Natural killer cell treated with Interleukin-12 subunit alpha and Interleukin-12 subunit beta and Interleukin-15 and Interleukin-18, amount 100 ng/mL, for 72 hours (primary cell): ENCODE measurements at regions not wholly inside any gene's neighbourhood (a gene's known extent, or its start where the extent isn't known, plus 50 kb on each side); places are given as distances from the start of the nearest gene placed in this dataset.
A peak's percentile ranks its signal among the peaks of the same experiment; 100 is the strongest.
"Not testable (repeated sequence)": the region's sequence is repeated elsewhere in the genome, so short reads cannot be mapped to it uniquely, and the experiment has no call there.

Experiments
- ATAC-seq, 2 donors: fragments of 150-1000 bp; cut with Tn5 transposase in 1 of 2; sonication (Bioruptor Pico), chemical (Tn5 transposase) in 1 of 2; 2 replicates each; pipeline ENCODE4 v1.10.0; 2021
- DNase-seq: peaks from one replicate; pipeline ENCODE4 v3.0.0; 2022; ENCODE audit warnings: low spot score
- H3K27ac Mint-ChIP-seq, 2 donors: 1 replicate in 1 of 2; 2 replicates in 1 of 2; pipeline ENCODE4 v1.8.0; 2022; ENCODE audit warnings: mixed read lengths in 2 of 2, mild to moderate bottlenecking in 1 of 2, moderate library complexity in 1 of 2
- H3K27me3 Mint-ChIP-seq, 2 donors: 1 replicate in 1 of 2; 2 replicates in 1 of 2; pipeline ENCODE4 v1.8.0; 2022; ENCODE audit warnings: mixed read lengths in 2 of 2
- H3K36me3 Mint-ChIP-seq: one replicate; pipeline ENCODE4 v1.8.0; 2022; ENCODE audit warnings: mixed read lengths
- H3K4me1 Mint-ChIP-seq, 2 donors: 1 replicate in 1 of 2; 2 replicates in 1 of 2; pipeline ENCODE4 v1.8.0; 2022; ENCODE audit warnings: low read depth in 2 of 2, mixed read lengths in 2 of 2, mild to moderate bottlenecking in 1 of 2
- H3K4me3 Mint-ChIP-seq: one replicate; pipeline ENCODE4 v1.8.0; 2022; ENCODE audit warnings: mixed read lengths
- H3K9me3 Mint-ChIP-seq: 2 replicates; pipeline ENCODE4 v1.8.0; 2022; ENCODE audit warnings: mixed read lengths

GRCh38 chr9:90165281-90165680 lies 477.3 kb downstream of the DIRAS2 start:
- H3K27me3 Mint-ChIP-seq, result peaks cover 0 to 31% of the 10 kb centered on the region in 2 donors
- H3K4me1 Mint-ChIP-seq, result no peaks in the 10 kb centered on the region
- no peaks in the 10 kb centered on the region for H3K9me3 Mint-ChIP-seq
- H3K36me3 Mint-ChIP-seq, result no peaks in the 10 kb centered on the region
- no peak overlapping the region for H3K27ac Mint-ChIP-seq
- ATAC-seq (no peak), DNase-seq (no peak)
- H3K4me3 Mint-ChIP-seq, result no peak overlapping the region

- peaks cover under 1 to 35% of the 10 kb centered on the region in 2 donors for H3K27me3 Mint-ChIP-seq
- not testable (repeated sequence) for H3K4me3 Mint-ChIP-seq, H3K36me3 Mint-ChIP-seq, H3K9me3 Mint-ChIP-seq, ATAC-seq, H3K27ac Mint-ChIP-seq, DNase-seq, H3K4me1 Mint-ChIP-seq
Observed at GRCh38 chr9:90166374-90166773, 476.2 kb downstream of the DIRAS2 start.

- Mint-ChIP-seq H3K9me3 (peaks cover 7% of the 10 kb centered on the region), H3K27ac (no peak overlapping the region), H3K4me3 (no peak overlapping the region), H3K27me3 (peaks cover 4 to 42% of the 10 kb centered on the region in 2 donors), H3K4me1 (no peaks in the 10 kb centered on the region), H3K36me3 (peaks cover 5% of the 10 kb centered on the region)
- DNase-seq (no peak), ATAC-seq (no peak)
Observed at GRCh38 chr9:90167914-90168313, 474.7 kb downstream of the DIRAS2 start.

GRCh38 chr9:90169490-90169889 lies 473.1 kb downstream of the DIRAS2 start:
- H3K4me3 Mint-ChIP-seq, result no peak overlapping the region
- no peaks in the 10 kb centered on the region for H3K4me1 Mint-ChIP-seq
- peaks cover 7% of the 10 kb centered on the region for H3K9me3 Mint-ChIP-seq
- DNase-seq, result no peak
- no peak overlapping the region for H3K27ac Mint-ChIP-seq
- ATAC-seq, result no peak
- H3K36me3 Mint-ChIP-seq, result peaks cover 5% of the 10 kb centered on the region
- peaks cover 4 to 42% of the 10 kb centered on the region in 2 donors for H3K27me3 Mint-ChIP-seq

- DNase-seq, H3K27ac Mint-ChIP-seq, H3K4me1 Mint-ChIP-seq, H3K9me3 Mint-ChIP-seq, ATAC-seq, H3K36me3 Mint-ChIP-seq, H3K4me3 Mint-ChIP-seq: not testable (repeated sequence)
- H3K27me3 Mint-ChIP-seq, result peaks cover 11 to 29% of the 10 kb centered on the region in 2 donors
Observed at GRCh38 chr9:90173935-90174334, 468.7 kb downstream of the DIRAS2 start.

GRCh38 chr9:90174346-90174745 lies 468.3 kb downstream of the DIRAS2 start:
- ATAC-seq, H3K4me1 Mint-ChIP-seq, H3K4me3 Mint-ChIP-seq, H3K36me3 Mint-ChIP-seq, DNase-seq, H3K27ac Mint-ChIP-seq, H3K9me3 Mint-ChIP-seq: not testable (repeated sequence)
- H3K27me3 Mint-ChIP-seq, result peaks cover 11 to 29% of the 10 kb centered on the region in 2 donors

- ATAC-seq (peak in 1 of 2 donors; percentile 36), DNase-seq (no peak)
- Mint-ChIP-seq H3K27ac (no peak overlapping the region), H3K36me3 (peaks cover 5% of the 10 kb centered on the region), H3K9me3 (peaks cover 7% of the 10 kb centered on the region), H3K27me3 (peaks cover 11 to 29% of the 10 kb centered on the region in 2 donors), H3K4me3 (no peak overlapping the region), H3K4me1 (no peaks in the 10 kb centered on the region)
Observed at GRCh38 chr9:90175257-90175656, 467.4 kb downstream of the DIRAS2 start.

GRCh38 chr9:90175865-90176264 lies 466.8 kb downstream of the DIRAS2 start:
- Mint-ChIP-seq H3K36me3 (peaks cover 5% of the 10 kb centered on the region), H3K27ac (no peak overlapping the region), H3K27me3 (peaks cover 15 to 26% of the 10 kb centered on the region in 2 donors), H3K4me3 (no peak overlapping the region), H3K9me3 (peaks cover 5% of the 10 kb centered on the region), H3K4me1 (no peaks in the 10 kb centered on the region)
- DNase-seq (no peak), ATAC-seq (no peak)

- Mint-ChIP-seq H3K4me3 (no peak overlapping the region), H3K9me3 (no peaks in the 10 kb centered on the region)
Observed at GRCh38 chr9:90176901-90177300, 465.7 kb downstream of the DIRAS2 start.

GRCh38 chr9:90180381-90180780 lies 462.2 kb downstream of the DIRAS2 start:
- no peaks in the 10 kb centered on the region for H3K36me3 Mint-ChIP-seq
- peaks cover 12 to 26% of the 10 kb centered on the region in 2 donors for H3K27me3 Mint-ChIP-seq
- no peaks in the 10 kb centered on the region for H3K4me1 Mint-ChIP-seq
- no peak overlapping the region for H3K4me3 Mint-ChIP-seq
- DNase-seq, result no peak
- ATAC-seq, result no peak
- no peaks in the 10 kb centered on the region for H3K9me3 Mint-ChIP-seq
- no peak overlapping the region for H3K27ac Mint-ChIP-seq

More at GRCh38 chr9:90176901-90177300, 465.7 kb downstream of the DIRAS2 start:
- peak in 1 of 2 donors; percentile 36 for ATAC-seq
- Mint-ChIP-seq H3K36me3 (peaks cover under 1% of the 10 kb centered on the region), H3K27ac (no peak overlapping the region), H3K27me3 (peaks cover 10 to 18% of the 10 kb centered on the region in 2 donors), H3K4me1 (no peaks in the 10 kb centered on the region)
- DNase-seq, result no peak

GRCh38 chr9:90188656-90189055 lies 454.0 kb downstream of the DIRAS2 start:
- Mint-ChIP-seq H3K27ac (no peak overlapping the region), H3K4me3 (no peak overlapping the region), H3K4me1 (no peaks in the 10 kb centered on the region), H3K27me3 (peaks cover 25 to 35% of the 10 kb centered on the region in 2 donors), H3K36me3 (no peaks in the 10 kb centered on the region), H3K9me3 (peaks cover 2% of the 10 kb centered on the region)
- ATAC-seq, result no peak
- DNase-seq, result no peak

- peaks cover 2% of the 10 kb centered on the region for H3K9me3 Mint-ChIP-seq
- peaks cover 25 to 35% of the 10 kb centered on the region in 2 donors for H3K27me3 Mint-ChIP-seq
- ATAC-seq, result no peak
- no peak overlapping the region for H3K4me3 Mint-ChIP-seq
- H3K27ac Mint-ChIP-seq, result no peak overlapping the region
- H3K4me1 Mint-ChIP-seq, result no peaks in the 10 kb centered on the region
- no peaks in the 10 kb centered on the region for H3K36me3 Mint-ChIP-seq
- DNase-seq, result no peak
Observed at GRCh38 chr9:90189306-90189705, 453.3 kb downstream of the DIRAS2 start.

- H3K4me1 Mint-ChIP-seq, H3K9me3 Mint-ChIP-seq, DNase-seq, H3K27ac Mint-ChIP-seq, H3K4me3 Mint-ChIP-seq, H3K36me3 Mint-ChIP-seq, ATAC-seq: not testable (repeated sequence)
- H3K27me3 Mint-ChIP-seq, result peaks cover 21 to 24% of the 10 kb centered on the region in 2 donors
Observed at GRCh38 chr9:90192465-90192864, 450.2 kb downstream of the DIRAS2 start.

GRCh38 chr9:90198956-90199355 lies 443.7 kb downstream of the DIRAS2 start:
- no peaks in the 10 kb centered on the region for H3K36me3 Mint-ChIP-seq

GRCh38 chr9:90201766-90202165 lies 440.9 kb downstream of the DIRAS2 start:
- no peak for ATAC-seq
- H3K9me3 Mint-ChIP-seq, result peaks cover 2% of the 10 kb centered on the region

More at GRCh38 chr9:90198956-90199355, 443.7 kb downstream of the DIRAS2 start:
- Mint-ChIP-seq H3K4me3 (no peak overlapping the region), H3K9me3 (peaks cover 2% of the 10 kb centered on the region), H3K4me1 (no peaks in the 10 kb centered on the region), H3K27ac (no peak overlapping the region), H3K27me3 (peaks cover 13 to 32% of the 10 kb centered on the region in 2 donors)
- ATAC-seq, result no peak
- no peak for DNase-seq

More at GRCh38 chr9:90201766-90202165, 440.9 kb downstream of the DIRAS2 start:
- H3K27ac Mint-ChIP-seq, result no peak overlapping the region
- no peak for DNase-seq
- H3K27me3 Mint-ChIP-seq, result peaks cover 12 to 33% of the 10 kb centered on the region in 2 donors
- H3K36me3 Mint-ChIP-seq, result no peaks in the 10 kb centered on the region
- H3K4me1 Mint-ChIP-seq, result no peaks in the 10 kb centered on the region
- H3K4me3 Mint-ChIP-seq, result no peak overlapping the region
